Esophagus muscularis mucosa (tissue), 3 donors: ENCODE measurements at regions not wholly inside any gene's neighbourhood (a gene's known extent, or its start where the extent isn't known, plus 50 kb on each side); places are given as distances from the start of the nearest gene placed in this dataset.

Source experiments
- CTCF ChIP-seq, 3 experiments: fragments of 200-600 bp in 2 of 3; fragments of 450-650 bp in 1 of 3; sonication (generic) in 2 of 3; IDR thresholded peaks; one replicate each; pipeline ENCODE4 v1.5.1; 2017 to 2019; ENCODE audit warnings: antibody characterized with exemption in 3 of 3, mild to moderate bottlenecking in 2 of 3, moderate library complexity in 1 of 3
- POLR2A ChIP-seq: fragments of 450-650 bp; IDR thresholded peaks from one replicate; pipeline ENCODE4 v1.6.1; 2017; ENCODE audit warnings: antibody characterized with exemption, moderate library complexity, mild to moderate bottlenecking, low read depth

DNA sequence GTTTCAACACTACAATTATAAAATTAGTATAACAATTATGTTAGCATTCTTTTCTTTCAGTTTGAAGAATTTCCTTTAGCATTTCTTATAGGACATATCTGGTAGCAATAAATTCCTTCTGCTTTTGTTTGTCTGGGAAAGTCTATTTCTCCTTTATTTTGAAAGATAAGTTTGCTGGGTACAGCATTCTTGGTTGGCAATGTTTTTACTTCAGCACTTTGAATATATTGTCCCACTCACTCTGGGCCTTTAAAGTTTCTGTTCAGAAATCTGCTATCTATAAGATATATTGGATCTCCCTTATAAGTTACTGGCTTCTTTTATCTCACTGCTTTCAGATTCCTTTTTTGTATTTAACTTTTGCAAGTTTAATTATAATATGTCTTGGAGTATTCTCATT lies 222.1 kb downstream of the PARM1 start:
- no peak for TF ChIP-seq POLR2A
- TF ChIP-seq CTCF (IDR thresholded peaks at IDR 0.05) = no peak
